CD14-positive monocyte (primary cell): ENCODE measurements at regions not wholly inside any gene's neighbourhood (a gene's known extent, or its start where the extent isn't known, plus 50 kb on each side); places are given as distances from the start of the nearest gene placed in this dataset.

Experiments used
- DNase-seq, 3 donors: peaks; one replicate each; pipeline ENCODE4 v3.0.0-alpha.2; 2011 to 2022
- H2AFZ ChIP-seq: 2 replicates; pipeline ENCODE4 v1.6.0; 2012; ENCODE audit warnings: mild to moderate bottlenecking, low read depth, low read length, inconsistent platforms; ENCODE audit not compliant: insufficient read depth, poor library complexity, severe bottlenecking
- H3K27ac ChIP-seq, 2 donors: 1 replicate in 1 of 2; 2 replicates in 1 of 2; pipeline ENCODE4 v1.5.1; 2012 to 2013; ENCODE audit warnings: low read length in 2 of 2, control low read depth in 1 of 2, inconsistent platforms in 1 of 2, low read depth in 1 of 2, mild to moderate bottlenecking in 1 of 2
- H3K27me3 ChIP-seq, 2 donors: one replicate each; pipeline versions ENCODE4 v1.6.0 to v1.6.1; 2011 to 2013; ENCODE audit warnings: low read length in 2 of 2; ENCODE audit not compliant: control insufficient read depth in 2 of 2, insufficient read depth in 2 of 2
- H3K36me3 ChIP-seq, 2 donors: replicated peaks in 1 of 2; 1 replicate in 1 of 2; 2 replicates in 1 of 2; pipeline versions ENCODE4 v1.5.1 to v1.6.1; 2012 to 2013; ENCODE audit warnings: low read length in 2 of 2, control low read depth in 1 of 2, inconsistent platforms in 1 of 2, mild to moderate bottlenecking in 1 of 2; ENCODE audit not compliant: insufficient read depth in 2 of 2, control insufficient read depth in 1 of 2
- H3K4me1 ChIP-seq, 2 donors: 1 replicate in 1 of 2; 2 replicates in 1 of 2; pipeline versions ENCODE4 v1.5.1 to v1.6.1; 2012 to 2013; ENCODE audit warnings: low read length in 2 of 2, control low read depth in 1 of 2, inconsistent platforms in 1 of 2, mild to moderate bottlenecking in 1 of 2, moderate library complexity in 1 of 2; ENCODE audit not compliant: insufficient read depth in 2 of 2, control insufficient read depth in 1 of 2
- H3K4me2 ChIP-seq: replicated peaks from 2 replicates; pipeline ENCODE3; 2012; ENCODE audit warnings: low read length, moderate library complexity, mild to moderate bottlenecking; ENCODE audit not compliant: poor library complexity, severe bottlenecking; ENCODE audit errors: extremely low read depth
- H3K4me3 ChIP-seq, 3 experiments: fragments of 200-600 bp in 1 of 3; sonication (generic) in 1 of 3; replicated peaks in 1 of 3; 1 replicate in 2 of 3; 2 replicates in 1 of 3; pipeline ENCODE4 v1.5.1; 2011 to 2013; ENCODE audit warnings: low read length in 3 of 3, mild to moderate bottlenecking in 3 of 3, control low read depth in 2 of 3, low read depth in 2 of 3, inconsistent platforms in 1 of 3, moderate library complexity in 1 of 3
- H3K79me2 ChIP-seq: 2 replicates; pipeline ENCODE4 v1.6.0; 2012; ENCODE audit warnings: mild to moderate bottlenecking, control low read depth, inconsistent platforms, low read length, moderate library complexity; ENCODE audit not compliant: insufficient read depth
- H3K9ac ChIP-seq: 2 replicates; pipeline ENCODE4 v1.6.0; 2017; ENCODE audit warnings: low read length, mild to moderate bottlenecking; ENCODE audit not compliant: insufficient read depth, poor library complexity, severe bottlenecking
- H3K9me3 ChIP-seq, 2 donors: replicated peaks in 1 of 2; 1 replicate in 1 of 2; 2 replicates in 1 of 2; pipeline versions ENCODE4 v1.5.1 to v1.6.1; 2012 to 2013; ENCODE audit warnings: low read length in 2 of 2, control low read depth in 1 of 2; ENCODE audit not compliant: control insufficient read depth in 1 of 2, insufficient read depth in 1 of 2
- H4K20me1 ChIP-seq: 2 replicates; pipeline ENCODE4 v1.6.0; 2012; ENCODE audit warnings: mild to moderate bottlenecking, low read length, control low read depth, moderate library complexity; ENCODE audit not compliant: insufficient read depth
- H3K27ac Mint-ChIP-seq, 7 donors: one replicate each; pipeline ENCODE4 v1.8.0; 2020; ENCODE audit warnings: mild to moderate bottlenecking in 7 of 7, mixed read lengths in 7 of 7, moderate library complexity in 6 of 7, inconsistent platforms in 2 of 7
- H3K27me3 Mint-ChIP-seq, 3 donors: one replicate each; pipeline ENCODE4 v1.8.0; 2021 to 2022; ENCODE audit warnings: low read depth in 3 of 3, mild to moderate bottlenecking in 3 of 3, mixed read lengths in 3 of 3, moderate library complexity in 3 of 3, inconsistent platforms in 1 of 3
- H3K36me3 Mint-ChIP-seq, 2 donors: one replicate each; pipeline ENCODE4 v1.8.0; 2020; ENCODE audit warnings: mixed read lengths in 2 of 2, inconsistent platforms in 1 of 2, mild to moderate bottlenecking in 1 of 2
- H3K4me1 Mint-ChIP-seq: one replicate; pipeline ENCODE4 v1.8.0; 2020; ENCODE audit warnings: mild to moderate bottlenecking, mixed read lengths
- H3K4me3 Mint-ChIP-seq, 2 donors: one replicate each; pipeline ENCODE4 v1.8.0; 2020; ENCODE audit warnings: mild to moderate bottlenecking in 2 of 2, mixed read lengths in 2 of 2, moderate library complexity in 1 of 2
- H3K9me3 Mint-ChIP-seq, 7 donors: one replicate each; pipeline ENCODE4 v1.8.0; 2020 to 2022; ENCODE audit warnings: mixed read lengths in 7 of 7, mild to moderate bottlenecking in 6 of 7, moderate library complexity in 6 of 7, inconsistent platforms in 2 of 7
- CTCF ChIP-seq: fragments of 200-600 bp; IDR thresholded peaks from one replicate; pipeline ENCODE4 v1.8.0; 2022; ENCODE audit warnings: antibody characterized with exemption, mild to moderate bottlenecking
- WGBS: methylation state at CpG from one replicate; pipeline ENCODE4 v1.1.5; 2013; ENCODE audit warnings: missing lambda C conversion rate; ENCODE audit not compliant: insufficient coverage; 5-methylcytosine and 5-hydroxymethylcytosine counted together
- intact Hi-C, 2 donors: fragments of 100-400 bp; cut with micrococcal nuclease; formaldehyde crosslinking; loops; one replicate each; pipeline versions ENCODE4 v1.15.0 to v1.15.1; 2023

DNA sequence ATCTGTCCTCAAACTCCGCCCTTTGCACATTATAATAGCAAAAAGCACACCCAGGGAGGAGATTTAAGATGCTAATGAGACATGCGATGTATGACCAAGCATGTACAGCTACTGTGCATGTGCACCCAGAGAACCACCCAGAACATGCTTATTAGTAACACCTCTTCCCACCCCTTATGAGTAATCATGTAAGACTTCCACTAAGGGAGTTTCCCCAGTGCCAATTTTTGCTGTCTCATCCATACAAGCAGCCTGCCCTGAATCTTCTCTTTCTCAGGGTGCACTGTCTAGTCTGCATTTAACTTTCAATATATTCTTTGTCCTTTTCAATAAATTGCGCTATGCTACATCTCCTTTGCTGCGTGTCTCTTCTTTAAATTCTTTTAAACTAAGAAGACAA is 830.0 kb upstream of the NOVA1 start:
- Histone ChIP-seq H3K27me3 (no peaks in the 10 kb centered on the region), H3K4me3 (no peak overlapping the region), H3K9ac (no peak overlapping the region), H3K9me3 (no peaks in the 10 kb centered on the region), H3K4me1 (no peaks in the 10 kb centered on the region), H3K27ac (no peak overlapping the region), H3K36me3 (no peaks in the 10 kb centered on the region), H3K4me2 (no peak overlapping the region), H4K20me1 (no peaks in the 10 kb centered on the region), H2AFZ (no peak overlapping the region), H3K79me2 (no peaks in the 10 kb centered on the region)
- TF ChIP-seq CTCF: no peak
- DNase-seq: no peak
- 95% methylated on average over 3 of the region's 4 CpGs for WGBS
- H3K4me3 Mint-ChIP-seq: no peak overlapping the region
- no peak overlapping the region for H3K27ac Mint-ChIP-seq
- no peaks in the 10 kb centered on the region for H3K9me3 Mint-ChIP-seq
- intact Hi-C loops: no loop called here
- no peaks in the 10 kb centered on the region for H3K4me1 Mint-ChIP-seq
- H3K36me3 Mint-ChIP-seq: no peaks in the 10 kb centered on the region
- H3K27me3 Mint-ChIP-seq: peaks cover 0 to 1% (median 0%) of the 10 kb centered on the region in 3 donors

- intact Hi-C loops: no loop called here
- Histone ChIP-seq H3K4me2 (no peak overlapping the region), H3K36me3 (no peaks in the 10 kb centered on the region), H3K9me3 (no peaks in the 10 kb centered on the region), H3K27ac (no peak overlapping the region), H3K4me1 (no peaks in the 10 kb centered on the region), H2AFZ (no peak overlapping the region), H3K4me3 (no peak overlapping the region), H3K9ac (no peak overlapping the region), H4K20me1 (no peaks in the 10 kb centered on the region), H3K79me2 (no peaks in the 10 kb centered on the region), H3K27me3 (no peaks in the 10 kb centered on the region)
- Mint-ChIP-seq H3K27ac (no peak overlapping the region), H3K27me3 (no peaks in the 10 kb centered on the region), H3K4me1 (no peaks in the 10 kb centered on the region), H3K9me3 (no peaks in the 10 kb centered on the region), H3K36me3 (no peaks in the 10 kb centered on the region), H3K4me3 (no peak overlapping the region)
- DNase-seq: no peak
- TF ChIP-seq CTCF: no peak
- WGBS: 100% methylated on average over 1 of the region's 3 CpGs
Measured at GRCh38 chr14:27435923-27436670, 838.3 kb upstream of the NOVA1 start.
